UCSD-AML1 (cell line): ENCODE measurements at regions not wholly inside any gene's neighbourhood (a gene's known extent, or its start where the extent isn't known, plus 50 kb on each side); places are given as distances from the start of the nearest gene placed in this dataset.
"Not testable (repeated sequence)": the region's sequence is repeated elsewhere in the genome, so short reads cannot be mapped to it uniquely, and the experiment has no call there.

Experiments used
- DNase-seq: peaks from one replicate; lab custom pipeline; 2025; ENCODE audit not compliant: unreplicated experiment; lab: John Stamatoyannopoulos, UW

- DNase-seq: no peak
Measured at GRCh38 chr2:105691947-105692390, 52.7 kb upstream of the NCK2 start.

DNA sequence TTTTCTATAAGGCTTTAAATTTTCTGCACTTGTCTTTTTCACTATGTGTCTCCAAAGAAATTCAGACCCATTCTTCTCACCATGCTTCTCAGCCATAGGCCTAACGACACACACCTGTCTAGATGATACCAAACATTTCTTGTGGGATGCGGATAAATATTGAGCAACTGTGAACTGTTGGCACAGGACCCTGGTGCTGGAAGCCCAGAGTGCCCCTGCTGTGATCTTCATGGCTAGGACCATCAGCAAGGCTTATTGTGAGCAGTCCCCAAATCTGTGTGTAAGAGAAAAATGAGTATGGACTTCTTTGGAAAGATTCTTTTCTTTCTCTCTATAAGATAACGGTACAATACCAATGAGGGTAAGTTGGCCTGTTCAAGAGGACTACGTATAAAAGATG, 54.1 kb upstream of the NCK2 start:
- no peak for DNase-seq

- no peak for DNase-seq
Measured at GRCh38 chr2:105689484-105689883, 55.2 kb upstream of the NCK2 start.

- no peak for DNase-seq
Measured at GRCh38 chr2:105688946-105689345, 55.8 kb upstream of the NCK2 start.

- no peak for DNase-seq
Measured at GRCh38 chr2:105686588-105686987, 58.1 kb upstream of the NCK2 start.

DNA sequence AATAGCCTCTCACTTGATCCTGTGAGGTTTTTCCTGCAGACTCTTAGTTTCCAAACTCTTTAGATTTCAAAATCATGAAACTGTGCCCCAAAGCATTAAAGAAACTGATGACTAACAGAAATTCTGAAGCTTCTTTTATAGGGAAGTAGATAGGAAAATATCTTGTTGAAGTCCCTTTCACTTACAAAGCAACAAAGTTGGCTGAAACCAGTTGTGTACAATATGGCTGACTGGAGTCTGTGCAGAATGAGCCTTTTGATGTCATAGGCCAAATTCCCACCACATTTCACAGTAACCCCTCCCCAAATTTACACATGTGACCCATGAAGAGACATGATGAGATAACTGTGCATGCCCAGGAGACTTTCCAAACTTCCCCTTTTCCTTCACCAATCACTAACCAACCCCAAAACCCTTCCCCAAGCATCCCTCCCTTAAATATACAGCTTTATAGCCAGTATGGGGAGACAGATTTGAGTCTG, 61.7 kb upstream of the NCK2 start:
- DNase-seq: no peak

- DNase-seq: no peak
Measured at GRCh38 chr2:105682401-105682800, 62.3 kb upstream of the NCK2 start.

DNA sequence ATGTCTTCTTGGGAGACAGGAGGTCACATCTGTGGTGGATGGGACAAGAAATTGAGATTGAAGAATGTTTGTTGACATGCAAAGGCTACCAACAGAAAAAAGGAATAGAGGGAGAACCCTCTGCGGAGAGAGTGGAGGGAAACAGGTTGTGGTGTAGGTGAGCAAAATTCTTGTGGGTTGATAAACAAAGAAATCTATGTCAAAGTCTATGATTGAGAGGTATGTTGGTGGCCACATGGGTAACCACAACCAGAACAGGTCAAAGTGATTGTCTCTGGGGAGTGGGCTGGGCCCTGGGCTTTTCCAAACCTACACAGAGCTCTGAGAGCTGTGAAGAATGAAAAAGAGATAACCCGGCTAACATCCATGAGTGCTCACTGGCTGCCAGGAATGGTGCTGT, 62.8 kb upstream of the NCK2 start:
- no peak for DNase-seq

DNA sequence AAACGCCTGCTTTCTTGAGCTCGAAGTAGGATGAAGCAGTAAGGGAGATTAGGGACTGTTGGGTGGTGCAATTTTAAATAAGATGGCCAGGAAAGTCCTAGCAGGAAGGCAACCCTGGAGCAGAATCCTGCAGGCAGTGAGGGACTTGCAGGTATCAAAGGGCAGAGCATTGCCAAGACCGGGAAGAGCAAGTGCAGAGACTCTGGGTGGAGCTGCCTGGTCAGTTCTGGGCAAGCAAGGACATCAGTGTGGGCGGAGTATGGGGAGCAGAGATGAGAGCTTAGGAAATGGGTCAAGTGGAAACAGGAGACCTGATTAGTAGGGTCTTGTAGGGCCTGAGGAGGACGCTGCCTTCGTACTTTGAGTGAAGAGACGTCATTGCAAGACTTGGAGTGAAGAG, 64.4 kb upstream of the NCK2 start:
- DNase-seq: no peak

- no peak for DNase-seq
Measured at GRCh38 chr2:105678346-105678745, 66.4 kb upstream of the NCK2 start.

GRCh38 chr2:105677901-105678300, 66.8 kb upstream of the NCK2 start:
- no peak for DNase-seq

- no peak for DNase-seq
Measured at GRCh38 chr2:105675841-105676240, 68.9 kb upstream of the NCK2 start.

DNA sequence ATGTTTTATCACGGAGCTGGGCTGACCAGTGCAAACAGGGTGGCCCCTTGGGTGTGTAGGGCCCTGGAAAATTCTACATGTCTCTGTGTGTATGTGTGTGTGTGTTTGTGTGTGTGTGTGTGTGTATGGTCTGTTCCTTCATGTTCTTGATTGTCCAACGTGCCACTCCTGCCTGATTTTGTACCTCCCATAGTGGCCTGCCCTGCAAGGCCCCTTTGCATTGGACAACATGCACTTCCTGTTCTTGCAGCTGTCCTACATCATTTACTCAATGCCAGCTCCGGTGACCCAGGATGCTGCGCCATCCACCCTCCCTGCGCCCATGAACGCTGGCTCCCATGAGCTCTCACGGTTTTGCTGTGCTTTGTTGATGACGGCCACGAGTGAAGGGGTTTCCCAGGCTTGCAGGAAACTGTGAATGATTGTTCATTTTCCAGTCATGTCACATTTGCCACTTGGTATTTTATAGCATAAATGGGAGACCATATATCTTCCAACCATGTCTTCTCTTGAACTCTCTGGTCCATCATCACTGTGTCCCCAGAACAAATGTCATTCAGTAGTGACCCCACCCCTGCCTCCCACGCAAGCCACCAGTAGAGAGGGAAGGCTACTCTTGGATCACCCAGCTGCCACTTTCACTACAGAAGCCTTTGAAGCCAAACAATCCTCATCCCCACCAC, 69.7 kb upstream of the NCK2 start:
- no peak for DNase-seq

DNA sequence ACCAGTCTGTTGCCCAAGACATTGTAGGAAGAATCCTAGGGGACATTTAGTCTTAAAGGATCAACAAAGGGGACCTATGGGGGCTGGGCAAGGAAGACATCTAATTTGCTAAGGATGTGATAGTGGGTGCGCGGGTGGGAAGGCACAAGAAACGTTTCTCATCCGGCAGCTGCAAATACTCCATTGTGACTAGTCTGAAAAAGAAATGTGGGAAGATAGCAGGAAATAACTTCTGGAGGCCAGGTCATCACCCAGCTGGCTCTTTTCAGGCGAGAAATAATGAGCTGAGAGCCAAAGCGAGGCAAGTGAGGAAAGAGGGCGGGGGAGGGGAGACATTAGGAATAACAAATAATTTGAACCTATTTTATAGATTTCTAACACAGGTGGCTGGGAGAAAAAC, 70.3 kb upstream of the NCK2 start:
- DNase-seq: no peak

- DNase-seq: no peak
Measured at GRCh38 chr2:105671156-105671555, 73.6 kb upstream of the NCK2 start.

GRCh38 chr2:105669384-105669891, 75.3 kb upstream of the NCK2 start:
- DNase-seq: no peak

DNA sequence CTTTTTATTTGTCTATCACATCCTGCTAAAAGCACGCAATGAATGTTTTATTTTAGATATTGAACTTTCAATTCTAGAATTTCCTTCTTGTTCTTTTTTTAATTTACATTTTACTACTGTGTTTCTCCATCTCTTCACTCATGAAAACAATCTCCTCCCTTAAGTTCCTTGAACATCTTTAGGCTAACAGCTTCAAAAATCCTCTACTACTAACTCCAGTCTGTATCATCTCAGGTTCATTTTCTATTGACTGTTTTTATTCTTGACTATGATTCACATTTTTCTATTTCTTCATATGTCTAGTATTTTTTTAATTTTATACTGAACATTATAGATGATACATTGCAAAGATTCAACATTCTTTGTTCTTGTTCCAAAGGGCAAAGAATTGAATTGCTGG, 79.2 kb upstream of the NCK2 start:
- DNase-seq: no peak

GRCh38 chr2:105660489-105660888, 84.2 kb upstream of the NCK2 start:
- DNase-seq: no peak

DNA sequence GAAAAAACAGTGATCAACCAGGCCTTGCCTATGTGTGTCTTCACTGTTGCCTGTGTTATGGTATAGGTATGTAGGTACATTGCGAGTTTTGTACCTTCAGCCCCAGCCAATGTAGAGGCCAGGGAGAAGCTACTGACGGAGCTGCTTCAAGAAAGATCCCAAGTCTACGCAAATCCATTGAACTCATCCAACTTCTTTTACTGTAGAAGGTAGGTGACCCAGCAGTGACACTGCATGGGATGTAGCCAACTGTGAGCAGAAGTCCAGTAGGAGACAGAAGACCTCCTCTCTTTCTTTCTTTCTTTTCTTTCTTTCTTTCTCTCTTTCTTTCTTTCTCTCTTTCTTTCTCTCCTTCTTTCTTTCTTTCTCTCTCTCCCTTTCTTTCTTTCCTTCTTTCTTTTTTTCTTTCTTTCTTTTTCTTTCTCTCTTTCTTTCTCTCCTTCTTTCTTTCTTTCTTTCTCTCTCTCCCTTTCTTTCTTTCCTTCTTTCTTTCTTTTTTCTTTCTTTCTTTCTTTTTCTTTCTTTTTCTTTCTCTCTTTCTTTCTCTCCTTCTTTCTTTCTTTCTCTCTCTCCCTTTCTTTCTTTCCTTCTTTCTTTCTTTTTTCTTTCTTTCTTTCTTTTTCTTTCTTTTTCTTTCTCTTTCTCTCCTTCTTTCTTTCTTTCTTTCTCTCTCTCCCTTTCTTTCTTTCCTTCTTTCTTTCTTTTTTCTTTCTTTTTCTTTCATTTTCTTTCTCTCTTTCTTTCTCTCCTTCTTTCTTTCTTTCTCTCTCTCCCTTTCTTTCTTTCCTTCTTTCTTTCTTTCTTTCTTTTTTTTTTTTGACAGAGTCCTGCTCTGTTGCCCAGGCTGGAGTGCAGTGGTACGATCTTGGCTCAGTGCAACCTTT, 88.7 kb upstream of the NCK2 start:
- DNase-seq: not testable (repeated sequence)

GRCh38 chr2:105655244-105655643, 89.5 kb upstream of the NCK2 start:
- no peak for DNase-seq

- no peak for DNase-seq
Measured at GRCh38 chr2:105654474-105655004, 90.2 kb upstream of the NCK2 start.

- no peak for DNase-seq
Measured at GRCh38 chr2:105653302-105653701, 91.4 kb upstream of the NCK2 start.
